ENCODE measurements at regions not wholly inside any gene's neighbourhood (a gene's known extent, or its start where the extent isn't known, plus 50 kb on each side); places are given as distances from the start of the nearest gene placed in this dataset.

- no TSS peak for BruUV-seq (replicated peaks)
- H3K9me3 Mint-ChIP-seq (ENCODE audit: unreplicated experiment): no peaks in the 10 kb centered on the region
Measured at GRCh38 chr14:38589747-38590350, 334.0 kb upstream of the CLEC14A start.

GRCh38 chr14:38583471-38583870 is 327.6 kb upstream of the CLEC14A start:
- H3K36me3 ChIP-seq (ENCODE audit: control insufficient read depth, insufficient read depth, low read length): no peaks in the 10 kb centered on the region
- Mint-ChIP-seq H3K27me3 (ENCODE audit: insufficient read depth, unreplicated experiment) (no peaks in the 10 kb centered on the region), H3K4me1 (ENCODE audit: low read depth, unreplicated experiment) (no peaks in the 10 kb centered on the region), H3K9me3 (ENCODE audit: unreplicated experiment) (no peaks in the 10 kb centered on the region), H3K36me3 (ENCODE audit: insufficient read depth, unreplicated experiment) (no peaks in the 10 kb centered on the region), H3K27ac (ENCODE audit: unreplicated experiment) (no peak overlapping the region), H3K4me3 (ENCODE audit: unreplicated experiment) (no peak overlapping the region)
- ChIA-PET CTCF (no interaction called here), POLR2A (no interaction called here)
- H3K4me1 ChIP-seq: no peaks in the 10 kb centered on the region
- DNase-seq: no peak
- no peaks in the 10 kb centered on the region for H3K9me3 ChIP-seq
- no peak overlapping the region for H3K4me3 ChIP-seq (ENCODE audit: low read depth, low read length)
- intact Hi-C loops (cut with micrococcal nuclease; ENCODE audit: unreplicated experiment): no loop called here
- H3K27me3 ChIP-seq (replicated peaks; ENCODE audit: control insufficient read depth, insufficient read depth, low read length): no peaks in the 10 kb centered on the region
- no peak for TF ChIP-seq CTCF (IDR thresholded peaks at IDR 0.05; ENCODE audit: insufficient read depth in 1 of 2, low read depth in 1 of 2, low read length in 1 of 2, severe bottlenecking in 1 of 2, unreplicated experiment in 1 of 2)
- no TSS peak for BruUV-seq (replicated peaks)

More at GRCh38 chr14:38589747-38590350, 334.0 kb upstream of the CLEC14A start:
- intact Hi-C loops (cut with micrococcal nuclease; ENCODE audit: unreplicated experiment): no loop called here
- Mint-ChIP-seq H3K36me3 (ENCODE audit: insufficient read depth, unreplicated experiment) (no peaks in the 10 kb centered on the region), H3K27ac (ENCODE audit: unreplicated experiment) (no peak overlapping the region), H3K4me3 (ENCODE audit: unreplicated experiment) (no peak overlapping the region), H3K27me3 (ENCODE audit: insufficient read depth, unreplicated experiment) (no peaks in the 10 kb centered on the region), H3K4me1 (ENCODE audit: low read depth, unreplicated experiment) (no peaks in the 10 kb centered on the region)
- H3K4me1 ChIP-seq: no peaks in the 10 kb centered on the region
- H3K4me3 ChIP-seq (ENCODE audit: low read depth, low read length): no peak overlapping the region
- ChIA-PET CTCF (no interaction called here), POLR2A (no interaction called here)
- no peak for TF ChIP-seq CTCF (IDR thresholded peaks at IDR 0.05; ENCODE audit: insufficient read depth in 1 of 2, low read depth in 1 of 2, low read length in 1 of 2, severe bottlenecking in 1 of 2, unreplicated experiment in 1 of 2)
- no peak for DNase-seq
- H3K27me3 ChIP-seq (replicated peaks; ENCODE audit: control insufficient read depth, insufficient read depth, low read length): no peaks in the 10 kb centered on the region
- no peaks in the 10 kb centered on the region for H3K36me3 ChIP-seq (ENCODE audit: control insufficient read depth, insufficient read depth, low read length)
- no peaks in the 10 kb centered on the region for H3K9me3 ChIP-seq

GRCh38 chr14:38578278-38578681 is 322.4 kb upstream of the CLEC14A start:
- Histone ChIP-seq H3K4me1 (no peaks in the 10 kb centered on the region), H3K4me3 (ENCODE audit: low read depth, low read length) (no peak overlapping the region), H3K9me3 (no peaks in the 10 kb centered on the region), H3K36me3 (ENCODE audit: control insufficient read depth, insufficient read depth, low read length) (no peaks in the 10 kb centered on the region), H3K27me3 (replicated peaks; ENCODE audit: control insufficient read depth, insufficient read depth, low read length) (no peaks in the 10 kb centered on the region)
- Mint-ChIP-seq H3K27ac (ENCODE audit: unreplicated experiment) (no peak overlapping the region), H3K9me3 (ENCODE audit: unreplicated experiment) (no peaks in the 10 kb centered on the region), H3K4me3 (ENCODE audit: unreplicated experiment) (no peak overlapping the region), H3K4me1 (ENCODE audit: low read depth, unreplicated experiment) (no peaks in the 10 kb centered on the region), H3K36me3 (ENCODE audit: insufficient read depth, unreplicated experiment) (no peaks in the 10 kb centered on the region), H3K27me3 (ENCODE audit: insufficient read depth, unreplicated experiment) (peaks cover 4% of the 10 kb centered on the region)
- no peak for TF ChIP-seq CTCF (IDR thresholded peaks at IDR 0.05; ENCODE audit: insufficient read depth in 1 of 2, low read depth in 1 of 2, low read length in 1 of 2, severe bottlenecking in 1 of 2, unreplicated experiment in 1 of 2)
- BruUV-seq (replicated peaks): no TSS peak
- CTCF ChIA-PET: no interaction called here
- DNase-seq: no peak
- intact Hi-C loops (cut with micrococcal nuclease; ENCODE audit: unreplicated experiment): no loop called here
- POLR2A ChIA-PET: no interaction called here

All from Caco-2 (cell line).